Cerebellar nuclear complex (tissue), 1 donor: ENCODE measurements at regions not wholly inside any gene's neighbourhood (a gene's known extent, or its start where the extent isn't known, plus 50 kb on each side); places are given as distances from the start of the nearest gene placed in this dataset.
"Not testable (repeated sequence)": the region's sequence is repeated elsewhere in the genome, so short reads cannot be mapped to it uniquely, and the experiment has no call there.

ENCODE experiments used
- DNase-seq, 2 experiments: peaks; one replicate each; lab custom pipeline; 2025; lab: John Stamatoyannopoulos, UW

DNA sequence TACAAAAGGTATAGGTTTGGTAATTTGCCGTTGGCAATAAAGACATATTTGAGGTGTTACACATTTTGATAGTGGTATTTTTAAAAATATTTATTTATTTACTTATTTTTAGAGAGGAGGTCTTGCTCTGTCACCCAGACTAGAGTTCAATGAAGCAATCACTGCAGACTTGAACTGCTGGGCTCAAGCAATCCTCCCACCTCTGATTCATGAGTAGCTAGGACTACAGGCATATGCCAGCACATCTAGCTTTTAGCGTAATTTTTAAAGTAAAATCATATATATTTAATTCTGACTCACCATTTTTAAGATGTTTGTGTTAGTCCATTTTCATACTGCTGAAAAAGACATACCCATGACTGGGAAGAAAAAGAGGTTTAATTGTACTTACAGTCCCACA, 1974.3 kb downstream of the EFNA5 start:
- DNase-seq = no peak

DNA sequence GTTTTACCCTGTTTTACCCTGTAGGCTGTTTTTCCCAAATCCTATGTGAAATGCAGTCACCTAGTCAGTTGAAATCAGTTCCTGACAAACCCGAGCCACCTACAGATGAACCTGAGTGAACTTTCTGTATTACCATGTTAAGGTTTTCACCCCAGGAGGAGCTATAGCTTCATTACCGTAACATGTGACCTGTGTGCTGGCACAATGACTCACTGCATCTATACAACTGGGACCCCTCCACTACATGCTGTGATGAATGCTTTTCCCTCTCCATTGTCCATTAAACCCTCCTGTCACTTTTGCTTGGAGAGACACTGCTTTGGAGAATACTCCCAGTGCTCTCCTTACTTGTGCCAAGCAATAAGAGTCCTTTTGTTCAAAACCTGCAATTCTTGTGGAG, 1974.8 kb downstream of the EFNA5 start:
- DNase-seq = no peak

DNA sequence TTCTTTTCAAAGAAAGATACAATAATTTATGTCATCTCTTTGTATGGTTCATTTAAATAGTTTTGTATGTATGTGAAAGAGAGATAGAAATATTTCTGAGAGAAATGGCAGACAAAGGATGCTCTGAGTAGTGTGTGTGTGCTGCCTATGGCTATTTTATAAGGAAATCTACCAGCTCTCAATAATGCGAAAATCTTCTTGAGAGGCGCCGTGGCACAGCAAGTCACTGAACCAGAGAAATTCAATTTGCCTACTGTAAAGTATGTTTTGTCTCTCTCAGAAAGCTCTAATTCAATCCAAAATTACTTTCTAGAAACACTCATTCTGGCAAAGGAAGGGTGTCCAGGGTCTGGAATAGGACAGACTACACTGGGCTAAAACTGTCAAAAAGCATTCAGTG, 1981.1 kb downstream of the EFNA5 start:
- DNase-seq = no peak

DNA sequence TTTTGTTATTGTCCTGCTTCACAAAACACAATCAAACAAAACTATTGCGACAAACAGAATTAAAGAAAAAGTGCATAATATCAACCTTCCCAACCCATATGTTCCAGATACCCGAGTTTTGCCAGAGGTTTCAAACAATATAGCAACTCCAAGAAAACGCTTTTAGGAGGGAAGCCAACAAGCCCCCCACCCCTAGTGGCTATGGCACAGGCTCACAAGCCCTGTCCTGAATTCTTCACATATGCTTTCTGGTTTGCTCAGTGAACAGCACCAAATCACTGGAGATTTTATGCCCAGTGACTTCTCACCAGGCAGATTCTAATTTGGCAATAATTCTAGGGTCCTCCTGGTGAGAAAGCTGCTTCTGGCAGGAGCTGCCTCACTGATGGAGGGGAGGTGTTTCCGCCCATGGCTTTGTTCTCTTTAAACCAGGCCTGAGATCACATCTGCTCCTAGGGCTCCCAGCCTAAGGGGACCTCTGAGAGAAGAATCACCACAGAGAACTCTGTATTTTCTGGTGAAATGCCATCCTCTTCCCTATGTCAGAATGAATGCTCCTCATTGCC, 1982.4 kb downstream of the EFNA5 start:
- no peak for DNase-seq

DNA sequence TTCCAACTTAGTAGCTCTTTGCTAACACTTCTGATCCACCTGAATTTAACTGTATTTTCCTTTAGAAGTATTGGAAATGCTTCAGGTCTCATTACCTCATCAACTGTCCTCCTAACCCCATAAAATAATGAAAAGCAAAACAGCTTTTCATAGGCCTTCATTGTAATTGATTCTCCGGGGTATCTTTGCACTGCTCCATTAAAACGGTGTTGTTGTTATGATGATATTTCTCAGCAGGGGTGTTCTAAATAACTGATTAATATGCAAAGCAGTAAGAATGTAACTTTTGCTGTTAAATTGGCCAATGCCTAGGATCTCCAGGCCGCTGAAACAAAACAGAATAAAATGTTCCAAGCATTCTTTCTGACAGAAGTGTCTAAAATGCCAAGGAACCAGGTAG, 1983.2 kb downstream of the EFNA5 start:
- DNase-seq = no peak

DNA sequence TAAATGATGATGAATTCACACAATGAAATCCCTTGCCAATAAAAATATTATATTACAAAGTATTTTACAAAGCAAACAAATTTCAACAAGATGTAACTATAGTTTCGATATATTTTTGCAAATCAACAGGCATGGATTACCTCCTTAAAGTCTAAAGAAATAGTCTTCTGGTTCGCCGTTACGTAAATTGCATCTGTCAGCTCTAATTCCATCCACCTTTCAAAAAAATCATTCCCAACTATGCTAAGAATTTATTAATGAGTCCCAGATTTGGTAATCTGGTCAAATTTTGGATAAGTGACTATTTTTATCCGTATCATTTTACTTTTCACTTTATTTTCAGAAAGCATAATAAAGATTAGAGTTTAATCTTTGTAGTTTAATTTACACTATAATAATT, 1984.9 kb downstream of the EFNA5 start:
- DNase-seq = no peak

DNA sequence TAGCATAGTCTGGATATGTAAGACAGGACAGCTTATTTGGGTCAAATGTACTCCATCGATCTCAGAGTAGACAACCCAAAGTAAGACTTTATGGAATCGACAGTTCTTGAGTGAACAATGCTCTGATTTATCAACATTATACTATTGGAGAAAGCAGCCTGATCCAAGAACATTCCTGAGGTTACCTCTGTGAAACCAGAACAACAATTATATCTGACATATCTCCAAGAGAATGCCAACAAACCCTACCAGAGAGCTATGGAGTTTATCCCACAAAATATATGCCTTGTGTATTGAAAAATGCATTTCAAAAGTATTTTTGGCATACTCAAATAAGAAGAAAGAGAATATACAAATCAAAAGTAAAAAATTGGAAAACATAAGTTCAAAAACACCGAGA, 1985.9 kb downstream of the EFNA5 start:
- no peak for DNase-seq

DNA sequence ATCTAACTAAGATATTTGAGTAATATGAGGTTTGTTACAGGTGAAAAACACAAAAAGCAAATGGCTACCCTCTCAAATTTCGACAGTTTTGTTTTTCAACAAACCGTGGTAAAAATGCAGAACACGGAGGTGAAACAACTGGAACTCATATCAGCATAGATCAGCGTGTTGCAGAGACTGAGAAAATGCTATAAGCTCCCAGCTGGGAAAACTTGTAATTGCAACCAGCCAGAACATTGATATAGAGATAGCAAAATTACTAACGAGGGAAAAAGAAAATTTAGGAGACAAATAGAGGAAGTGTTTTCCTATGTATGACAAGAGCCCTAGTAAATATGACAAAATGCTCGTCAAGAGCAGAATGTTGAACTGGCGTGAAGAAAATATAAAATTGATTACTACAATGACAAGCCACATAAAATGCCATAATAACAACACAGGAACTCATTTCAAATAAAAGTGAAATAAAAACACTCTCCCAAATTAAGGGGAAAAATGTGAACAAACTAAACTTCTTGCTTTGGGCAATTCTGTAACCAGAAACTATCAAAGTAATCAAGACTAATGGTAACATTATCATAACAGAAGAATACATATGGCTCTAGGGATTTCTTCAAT, 1989.8 kb downstream of the EFNA5 start:
- no peak for DNase-seq

DNA sequence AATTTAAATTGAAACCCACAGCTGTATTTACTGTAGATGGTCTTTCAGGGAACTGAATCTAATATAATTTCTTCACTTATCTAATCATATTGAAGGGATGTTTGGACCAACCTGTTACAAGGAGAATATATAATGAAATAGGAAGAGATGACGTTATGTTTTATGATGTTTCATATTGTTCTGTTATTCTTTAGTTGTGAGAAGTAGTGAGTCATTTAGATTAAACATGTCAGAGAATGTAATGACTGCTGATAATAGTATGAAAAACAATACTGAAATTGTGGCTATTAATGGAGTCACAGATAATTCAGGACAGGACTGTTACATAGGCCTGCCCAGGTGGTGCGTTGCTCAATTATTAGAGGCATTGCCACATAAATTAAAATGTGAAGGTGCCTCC, 1993.4 kb downstream of the EFNA5 start:
- no peak for DNase-seq

DNA sequence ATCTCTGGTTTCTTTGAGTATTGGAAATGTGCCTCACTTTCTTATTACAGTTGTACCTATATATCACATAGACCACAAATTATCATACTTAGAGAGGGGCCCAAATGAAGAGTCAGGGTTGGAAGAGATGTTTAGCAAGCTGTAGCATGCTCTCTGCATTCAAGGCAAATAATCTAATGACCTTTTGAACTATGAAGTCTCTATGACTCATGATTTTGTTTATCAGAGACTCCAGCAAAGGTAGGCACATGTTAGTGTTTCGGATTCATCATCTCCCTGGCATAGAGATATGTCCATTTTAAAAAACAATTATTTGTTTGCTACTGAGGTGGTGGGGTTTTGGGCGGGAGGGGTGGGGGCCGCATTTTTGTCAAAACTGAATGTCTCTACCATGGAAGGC, 2000.1 kb downstream of the EFNA5 start:
- no peak for DNase-seq

DNA sequence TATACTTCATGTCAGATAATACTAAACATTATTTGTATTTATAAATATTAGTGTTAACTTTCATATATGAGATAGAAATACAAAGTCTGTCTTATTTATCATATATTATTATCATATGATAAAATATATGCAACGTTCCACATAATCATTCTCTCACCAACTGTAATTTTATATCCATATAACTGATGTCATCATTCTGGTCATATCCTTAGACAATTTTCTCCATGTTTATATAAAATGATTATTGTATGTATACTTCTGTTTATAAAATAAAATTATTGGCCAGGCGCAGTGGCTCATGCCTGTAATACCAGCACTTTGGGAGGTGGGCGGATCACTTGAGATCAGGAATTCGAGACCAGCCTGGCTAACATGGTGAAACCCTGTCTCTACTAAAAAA, 2007.1 kb downstream of the EFNA5 start:
- no peak for DNase-seq

DNA sequence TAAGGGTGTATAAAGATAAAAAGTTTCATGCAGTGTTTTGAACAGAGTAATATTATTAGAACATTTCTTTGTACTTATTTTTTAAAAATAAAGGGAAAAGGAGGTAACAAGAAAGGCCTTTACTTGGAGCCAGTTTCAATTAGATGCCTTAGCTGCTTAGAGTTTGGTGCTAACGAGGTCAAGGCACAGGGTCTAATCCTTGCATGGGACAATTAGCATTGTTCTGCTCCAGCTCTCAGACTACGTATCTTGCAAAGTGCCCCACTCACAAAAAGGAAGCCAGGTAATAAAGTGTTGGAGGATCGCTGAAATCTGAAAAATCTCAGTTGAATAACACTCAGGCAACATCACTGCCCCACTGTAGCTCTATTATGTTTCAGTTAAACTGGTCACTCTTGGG, 2011.3 kb downstream of the EFNA5 start:
- no peak for DNase-seq

DNA sequence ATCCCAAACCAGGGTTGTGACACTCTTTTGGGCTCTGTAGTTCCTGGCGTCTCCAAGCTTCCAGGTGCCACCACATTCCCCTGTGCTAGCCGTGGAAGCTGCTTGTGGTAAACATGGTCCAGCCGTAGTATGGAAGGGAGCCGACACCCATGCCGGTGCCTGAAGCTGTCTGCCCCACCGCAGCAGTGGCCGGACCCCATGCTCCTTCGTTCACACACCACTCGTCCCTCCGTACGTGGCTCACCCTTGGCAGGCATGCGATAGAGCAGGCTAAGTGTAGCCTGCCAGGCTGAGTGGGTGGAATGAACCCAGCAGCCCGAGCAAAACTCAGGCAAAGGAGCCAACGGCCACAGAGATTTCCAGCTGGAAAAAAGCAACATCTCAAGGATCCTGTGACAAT, 2030.4 kb downstream of the EFNA5 start:
- no peak for DNase-seq

DNA sequence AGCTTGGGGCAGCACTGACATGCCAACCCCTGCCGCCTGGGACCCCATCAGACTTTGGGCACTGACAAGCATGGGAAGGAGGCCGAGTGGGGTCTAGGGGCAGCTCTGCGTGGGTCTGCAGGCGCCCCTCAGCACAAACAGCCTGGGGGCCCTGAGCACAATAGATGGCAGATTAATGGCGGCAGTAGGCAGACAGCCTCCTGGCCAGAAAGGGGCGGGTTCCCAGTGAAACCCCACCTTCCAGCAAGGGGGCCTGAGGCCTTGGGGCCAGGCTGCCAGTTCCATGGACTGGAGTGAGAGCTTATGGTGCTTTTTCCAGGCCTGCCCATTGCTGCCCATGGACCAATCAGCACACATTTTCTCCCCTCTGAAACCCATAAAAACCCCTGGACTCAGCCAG, 2031.2 kb downstream of the EFNA5 start:
- no peak for DNase-seq

DNA sequence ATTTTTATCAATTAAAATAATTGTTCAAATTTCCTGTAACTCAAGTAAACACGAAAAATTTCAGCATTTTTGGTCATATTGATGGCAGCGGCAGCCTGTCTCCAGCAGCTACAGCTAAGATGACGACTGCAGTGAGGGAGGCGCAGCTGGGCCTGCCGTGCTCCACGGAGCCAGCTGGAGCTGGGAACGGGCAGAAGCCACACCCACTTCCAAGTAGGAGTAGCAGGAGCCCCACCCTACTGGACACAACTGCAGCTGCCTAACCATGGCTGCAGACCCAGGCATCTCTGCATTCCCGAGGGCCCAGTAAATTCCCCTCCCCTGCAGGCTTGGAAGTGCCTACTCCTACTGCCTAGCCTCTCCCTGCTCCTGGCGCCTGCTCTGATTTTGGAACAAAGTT, 2031.7 kb downstream of the EFNA5 start:
- DNase-seq = no peak

DNA sequence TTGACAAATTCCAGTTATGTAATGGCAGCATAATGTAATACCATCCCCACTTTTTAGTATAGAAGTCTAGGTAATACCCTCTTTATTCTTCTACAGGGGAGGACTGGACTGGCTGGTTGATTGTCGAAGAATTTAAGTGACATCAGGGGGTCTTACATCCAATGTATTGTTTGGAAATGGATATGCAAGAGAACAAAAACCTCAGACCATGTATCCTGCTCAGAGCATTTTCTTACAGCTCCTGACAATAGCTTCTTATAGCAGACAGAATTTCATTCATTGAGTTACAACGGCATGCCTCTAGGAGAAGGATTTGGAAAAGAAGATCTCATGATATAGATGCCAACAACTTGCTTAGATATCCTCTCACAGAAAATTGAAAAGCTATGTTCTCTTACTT, 2032.3 kb downstream of the EFNA5 start:
- no peak for DNase-seq

DNA sequence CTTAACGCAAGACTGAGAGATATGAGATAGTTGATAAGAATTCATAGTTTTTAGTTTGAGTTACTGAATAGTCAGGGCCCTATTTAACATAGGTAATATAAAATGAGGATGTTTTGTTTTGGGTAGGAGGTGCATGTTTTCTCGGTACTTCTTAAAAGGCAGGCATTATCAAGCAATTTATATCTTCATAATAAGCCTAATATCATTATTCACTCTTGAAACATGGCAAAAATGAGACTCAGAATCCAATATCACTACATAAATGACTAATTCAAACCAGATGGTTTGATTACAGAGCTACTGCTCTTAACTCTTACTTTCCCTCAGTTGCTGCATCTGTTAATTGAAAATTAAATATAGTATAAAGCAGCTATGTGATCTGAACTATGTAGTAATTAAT, 2038.7 kb downstream of the EFNA5 start:
- DNase-seq = no peak

DNA sequence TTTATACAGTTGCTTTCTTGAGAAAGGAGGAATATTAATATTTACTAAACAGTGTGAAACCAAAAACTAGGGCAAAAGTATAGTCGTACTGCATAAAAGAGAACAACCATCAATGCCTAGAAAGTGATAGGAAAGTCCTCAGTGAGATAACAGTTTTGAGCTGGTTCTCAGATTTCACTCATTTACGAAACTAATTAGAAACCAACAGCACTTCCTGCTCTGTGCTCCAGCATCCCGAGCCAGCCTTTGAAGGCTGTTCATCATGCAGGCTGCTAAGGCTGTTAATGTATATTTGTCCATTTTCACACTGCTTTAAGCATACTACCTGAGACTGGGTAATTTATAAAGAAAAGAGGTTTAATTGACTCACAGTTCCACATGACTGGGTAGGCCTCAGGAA, 2039.9 kb downstream of the EFNA5 start:
- DNase-seq = no peak

DNA sequence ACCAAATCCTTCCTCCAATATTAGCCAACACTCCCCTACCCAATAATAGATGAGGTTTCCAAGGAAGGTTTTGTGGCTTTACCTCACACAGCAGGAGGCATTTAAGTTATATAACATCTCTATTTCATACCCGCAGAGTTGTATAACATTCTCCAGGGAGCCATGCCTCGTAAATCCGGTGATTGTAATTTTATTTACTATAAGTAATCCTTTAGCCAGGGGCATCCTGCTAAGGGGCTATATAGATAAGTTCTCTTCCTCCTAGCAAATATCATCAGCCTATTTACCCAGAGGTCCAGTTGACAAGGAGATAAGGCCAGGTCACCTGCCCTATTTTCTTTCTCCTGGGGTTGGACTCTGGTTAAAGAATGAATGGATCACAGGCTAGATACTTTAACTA, 2051.0 kb downstream of the EFNA5 start:
- DNase-seq = no peak

DNA sequence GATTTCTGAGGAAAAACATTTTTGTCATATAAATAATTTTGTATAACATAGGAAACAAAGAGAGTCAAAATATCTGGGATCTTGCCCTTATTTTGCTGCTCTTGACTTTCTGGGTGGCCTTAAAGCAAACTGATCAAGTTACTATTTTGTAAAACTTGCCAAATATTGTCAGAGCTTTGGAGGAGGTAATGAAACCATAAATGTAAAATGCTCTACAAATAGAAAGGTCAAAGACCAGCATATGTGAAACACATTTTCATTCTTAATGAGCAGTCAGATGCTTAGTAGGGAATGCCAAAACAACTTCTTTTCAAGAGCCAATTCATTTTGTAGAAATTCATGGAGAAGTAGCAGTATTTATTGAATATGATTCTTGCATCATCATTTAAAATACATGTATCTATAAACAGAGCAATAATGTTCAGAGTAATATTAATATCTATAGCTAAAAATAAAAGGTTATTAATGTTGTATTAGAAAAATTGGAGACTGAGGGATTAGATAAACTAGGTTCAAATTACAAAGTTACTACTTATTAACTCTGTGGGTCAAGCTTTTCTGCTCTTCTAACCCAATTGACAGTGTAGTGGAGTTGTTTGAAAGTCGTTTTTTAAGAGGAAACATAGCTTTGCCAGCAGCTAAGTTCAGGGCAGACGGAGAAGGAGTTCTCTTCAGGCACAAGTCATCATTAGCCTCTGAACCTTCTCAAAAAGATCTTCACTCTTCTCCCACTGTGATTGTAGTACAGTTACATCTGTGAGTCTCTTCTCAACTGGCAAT, 2053.1 kb downstream of the EFNA5 start:
- no peak for DNase-seq

DNA sequence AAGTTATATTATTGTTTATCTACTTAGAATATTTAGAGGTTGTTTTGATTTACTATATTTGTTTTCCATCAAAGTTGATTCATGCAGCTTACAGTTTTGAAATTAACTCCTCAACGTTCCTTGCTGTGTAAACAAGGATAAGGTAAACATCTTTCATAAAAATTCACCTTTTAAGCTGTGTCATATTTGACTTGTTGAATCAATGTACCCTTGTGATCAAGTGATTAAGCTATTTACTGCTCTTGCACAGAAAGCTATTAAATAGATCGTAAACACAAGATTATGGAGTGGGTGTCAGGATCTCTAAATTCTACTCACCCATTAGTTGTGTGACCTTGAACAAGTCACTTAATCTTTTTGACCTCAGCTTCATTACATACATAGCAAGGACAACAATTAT, 2054.0 kb upstream of the NUDT12 start:
- DNase-seq = no peak

DNA sequence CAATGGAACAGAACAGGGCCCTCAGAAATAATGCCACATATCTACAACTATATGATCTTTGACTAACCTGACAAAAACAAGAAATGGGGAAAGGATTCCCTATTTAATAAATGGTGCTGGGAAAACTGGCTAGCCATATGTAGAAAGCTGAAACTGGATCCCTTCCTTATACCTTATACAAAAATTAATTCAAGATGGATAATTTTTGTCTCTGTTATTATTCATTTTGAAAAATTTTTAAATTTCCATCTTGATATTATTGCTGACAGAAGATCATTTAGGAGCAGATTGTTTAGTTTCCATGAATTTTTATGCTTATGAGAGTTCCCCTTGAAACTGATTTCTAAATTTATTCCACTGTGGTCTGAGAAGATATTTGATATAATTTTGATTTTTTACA, 2039.8 kb upstream of the NUDT12 start:
- DNase-seq = not testable (repeated sequence)

DNA sequence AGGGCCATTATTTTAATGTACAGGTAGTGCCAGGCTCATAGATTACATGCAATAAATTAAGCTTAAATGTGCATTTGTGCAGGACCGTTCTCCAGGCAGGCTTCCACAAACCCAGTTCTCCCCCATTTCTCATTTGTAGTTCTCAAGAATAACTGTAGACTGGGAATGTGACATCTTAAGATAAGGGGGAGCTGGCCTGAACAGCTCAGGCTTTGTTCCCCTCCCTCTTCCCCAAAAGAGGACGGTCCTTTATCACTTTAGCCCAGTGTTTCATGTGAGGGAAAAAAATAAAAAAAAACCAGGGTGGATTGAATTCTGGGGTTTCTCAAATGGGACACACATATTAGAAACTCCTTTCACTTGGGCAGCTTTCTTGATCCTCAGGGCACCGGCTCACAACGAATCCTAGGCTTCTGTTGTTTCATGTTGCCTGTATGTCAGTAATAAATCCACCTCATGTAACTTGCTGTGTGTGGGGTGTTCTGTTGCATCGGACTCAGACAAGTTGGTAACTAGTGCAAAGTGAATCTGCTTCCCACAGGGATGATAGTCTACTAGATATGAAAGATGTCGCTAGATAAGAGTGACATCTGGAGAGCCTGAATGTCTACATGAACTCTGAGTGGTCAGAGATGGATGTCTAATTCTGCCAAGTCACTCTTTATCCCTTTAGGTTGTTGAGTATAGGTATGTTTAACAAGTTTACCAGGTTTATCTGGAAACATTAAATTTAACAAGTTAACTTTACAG, 2030.6 kb upstream of the NUDT12 start:
- no peak for DNase-seq
